DMS 273 (cell line): ENCODE measurements at regions not wholly inside any gene's neighbourhood (a gene's known extent, or its start where the extent isn't known, plus 50 kb on each side); places are given as distances from the start of the nearest gene placed in this dataset.

ENCODE experiments used
- DNase-seq: peaks from one replicate; lab custom pipeline; 2025; ENCODE audit not compliant: unreplicated experiment; lab: John Stamatoyannopoulos, UW

DNA sequence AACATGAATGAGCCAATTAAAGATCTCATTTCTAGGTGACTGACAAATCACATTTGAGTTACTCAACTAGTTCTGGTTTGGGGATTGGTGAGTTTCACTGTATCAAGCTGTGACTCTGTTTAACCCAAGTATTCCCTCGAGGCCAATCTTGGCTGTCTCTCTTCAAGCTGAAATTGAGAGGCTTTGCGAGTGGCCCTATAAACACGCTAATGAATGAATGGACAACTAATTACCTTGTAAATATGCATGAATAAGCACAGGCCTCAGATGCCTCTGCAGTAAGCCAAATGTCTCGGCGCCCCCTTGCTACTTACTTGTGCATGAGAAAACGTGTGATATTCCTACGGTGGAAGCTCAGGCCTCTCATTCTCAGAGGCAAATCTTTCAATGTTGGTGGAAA, 450.3 kb upstream of the PSMD7 start:
- peak; percentile 56 for DNase-seq

DNA sequence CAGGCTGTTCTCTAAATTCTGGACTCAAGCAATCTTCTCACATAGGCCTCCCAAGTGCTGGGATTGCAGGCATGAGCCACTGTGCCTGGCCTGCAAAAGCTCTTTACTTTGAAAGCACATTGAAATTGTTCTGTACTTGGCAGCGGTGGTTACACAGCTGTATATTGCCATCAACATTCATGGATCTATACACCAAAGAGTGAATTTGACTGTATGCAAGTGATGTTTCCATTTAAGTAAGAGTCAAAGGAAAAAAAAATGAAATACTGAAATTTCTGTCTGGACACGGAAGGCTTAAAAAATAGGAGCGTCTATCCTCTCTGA, 450.6 kb upstream of the PSMD7 start:
- DNase-seq: no peak

GRCh38 chr16:73845238-73846006, 451.2 kb upstream of the PSMD7 start:
- DNase-seq: no peak

DNA sequence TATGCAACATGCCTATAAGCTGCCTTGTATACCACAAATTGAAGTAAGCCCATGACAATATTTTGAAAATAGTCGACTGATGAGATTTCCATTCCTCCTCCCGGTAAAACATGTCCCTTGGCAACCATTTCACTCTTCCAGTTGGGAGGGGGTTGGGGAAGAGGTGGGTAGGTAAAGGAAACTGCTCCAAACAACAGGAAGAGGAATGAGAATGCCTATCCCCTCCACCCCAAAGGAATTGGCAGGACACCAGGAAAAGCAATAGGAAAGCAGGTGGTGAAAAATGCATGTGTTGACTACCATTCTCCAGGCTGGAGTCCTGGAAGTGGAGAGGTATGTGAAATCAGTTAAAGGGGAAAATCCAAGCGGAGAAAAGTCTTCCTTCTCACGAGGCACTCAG, 455.9 kb upstream of the PSMD7 start:
- DNase-seq: peak; percentile 15

- no peak for DNase-seq
Measured at GRCh38 chr16:73831220-73831619, 465.4 kb upstream of the PSMD7 start.

DNA sequence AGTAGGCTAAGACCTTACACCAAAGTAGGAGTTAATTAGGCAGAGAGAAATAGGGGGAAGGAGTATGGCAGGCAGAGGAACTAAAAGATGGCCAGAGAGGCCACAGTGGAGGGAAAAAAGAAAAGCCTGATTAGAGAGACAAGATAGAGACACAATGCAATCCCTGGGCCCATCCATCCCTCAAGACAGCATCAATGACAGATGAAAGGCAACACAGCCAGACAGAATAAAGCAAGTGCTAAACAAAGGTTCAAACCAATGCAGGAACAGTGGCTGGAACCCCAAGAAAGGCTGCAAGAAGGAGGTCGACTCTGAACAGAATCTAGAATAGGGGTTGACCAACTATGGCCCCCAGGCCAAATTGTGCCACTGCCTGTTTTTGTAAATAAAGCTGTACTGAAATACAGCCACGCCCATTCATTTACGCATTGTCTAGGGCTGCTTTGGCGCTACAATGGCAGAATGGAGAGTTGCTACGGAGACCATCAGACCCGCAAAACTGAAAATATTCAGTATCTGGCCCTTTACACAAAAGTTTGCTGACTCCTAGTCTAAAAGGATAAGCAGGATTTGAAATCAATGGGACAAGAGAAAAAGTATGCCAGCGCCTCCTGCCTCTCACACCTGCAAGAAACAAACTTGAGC, 473.3 kb upstream of the PSMD7 start:
- no peak for DNase-seq

- no peak for DNase-seq
Measured at GRCh38 chr16:73817526-73818324, 478.9 kb upstream of the PSMD7 start.

GRCh38 chr16:73813527-73813926, 483.1 kb upstream of the PSMD7 start:
- DNase-seq: no peak

DNA sequence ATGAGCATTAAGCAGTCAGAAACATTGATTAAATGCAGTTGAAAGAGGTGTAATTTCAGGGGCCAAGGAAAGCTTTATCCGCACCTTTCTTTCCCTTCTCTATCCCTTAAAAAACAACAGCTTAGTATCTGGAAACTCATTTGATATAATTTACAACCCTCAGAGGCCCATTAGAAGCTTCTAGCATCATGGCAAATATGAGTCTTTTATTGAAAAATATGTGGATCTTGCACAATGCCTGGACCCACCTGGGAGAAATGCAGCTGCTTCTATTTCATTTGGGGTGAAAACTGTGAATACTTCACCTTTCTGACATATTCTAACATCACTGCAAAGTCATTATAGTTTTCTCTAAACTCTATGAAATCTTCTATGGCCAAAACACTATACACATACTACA, 492.2 kb upstream of the PSMD7 start:
- DNase-seq: no peak

DNA sequence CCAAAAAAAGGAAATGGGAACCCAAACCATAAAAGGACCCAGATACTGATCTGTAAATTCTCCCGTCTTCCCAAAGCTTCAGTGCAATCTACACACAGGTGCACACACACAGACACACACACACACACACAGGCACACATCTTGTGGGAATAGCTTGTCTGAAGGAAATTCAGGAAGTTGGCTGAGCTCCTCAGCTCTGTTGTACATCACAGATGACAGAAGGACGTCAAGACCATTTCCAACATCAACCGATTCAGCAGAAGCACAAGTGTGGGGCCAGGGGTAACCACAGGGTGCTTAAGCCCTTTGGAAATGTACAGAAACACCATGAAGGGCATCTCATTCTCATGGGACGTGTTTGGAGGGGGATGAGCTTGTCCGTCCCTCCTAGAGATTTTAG, 498.1 kb upstream of the PSMD7 start:
- no peak for DNase-seq

DNA sequence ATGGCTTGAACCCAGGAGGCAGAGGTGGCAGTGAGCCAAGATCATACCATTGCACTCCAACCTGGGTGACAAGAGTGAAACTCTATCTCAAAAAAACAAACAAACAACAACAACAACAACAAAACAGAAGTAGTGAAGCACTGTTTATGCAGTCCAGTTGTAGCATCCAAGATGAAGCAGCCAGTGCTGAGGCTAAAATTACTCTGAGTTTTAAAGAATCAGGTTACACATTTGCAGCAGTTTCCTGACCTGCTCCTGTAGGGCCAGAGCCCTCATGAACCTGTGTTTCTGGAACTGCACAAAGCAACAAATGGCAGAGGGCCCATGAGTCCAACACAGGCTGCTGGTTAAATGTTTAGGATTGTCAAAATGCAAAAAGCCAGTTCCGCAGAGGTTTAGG, 499.5 kb upstream of the PSMD7 start:
- DNase-seq: no peak

- DNase-seq: no peak
Measured at GRCh38 chr16:73796241-73796640, 500.4 kb upstream of the PSMD7 start.

DNA sequence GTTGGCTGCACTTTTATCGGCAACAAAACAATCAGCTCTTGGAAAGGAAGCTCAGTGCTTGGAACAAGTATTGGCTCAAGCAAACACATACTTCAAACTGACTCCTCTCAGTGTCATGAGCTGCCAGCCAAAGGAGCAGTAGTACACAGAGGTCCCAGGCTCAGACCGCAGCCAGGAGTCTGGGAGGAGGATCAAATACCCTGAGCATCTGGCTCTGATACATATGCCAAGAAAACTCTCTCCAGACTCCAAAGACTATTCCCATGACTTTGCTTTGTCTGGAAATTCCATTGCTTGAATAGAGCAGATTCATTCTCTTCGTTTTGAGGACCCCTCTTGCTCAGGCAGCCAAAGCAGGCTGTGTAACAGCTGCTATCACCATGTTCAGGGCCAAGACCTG, 501.6 kb upstream of the PSMD7 start:
- peak; percentile 93 for DNase-seq

- DNase-seq: peak; percentile 30
Measured at GRCh38 chr16:73793871-73794437, 502.7 kb upstream of the PSMD7 start.

DNA sequence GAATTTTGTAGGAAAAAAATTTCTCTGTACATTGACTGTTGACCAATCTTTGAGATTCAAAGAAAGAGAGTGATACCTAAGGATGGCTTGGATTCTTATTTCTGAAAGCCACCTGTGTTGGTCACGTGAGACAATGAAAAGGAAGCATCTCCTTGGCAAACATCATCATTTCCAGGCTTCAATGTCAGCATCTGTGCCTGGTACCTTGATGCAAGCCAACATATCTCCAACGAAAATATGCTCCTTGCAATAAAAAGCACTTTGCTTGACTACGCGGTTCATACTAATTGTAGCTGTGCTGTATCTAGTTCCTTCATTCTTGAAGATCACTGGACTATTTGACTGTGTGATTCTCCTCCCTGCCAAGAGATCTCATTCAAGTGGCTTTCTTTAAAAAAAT, 503.4 kb upstream of the PSMD7 start:
- no peak for DNase-seq

GRCh38 chr16:73792199-73793020, 504.2 kb upstream of the PSMD7 start:
- DNase-seq: no peak

- no peak for DNase-seq
Measured at GRCh38 chr16:73781297-73781696, 515.3 kb upstream of the PSMD7 start.

GRCh38 chr16:73778887-73779286, 517.7 kb upstream of the PSMD7 start:
- DNase-seq: peak; percentile 89

GRCh38 chr16:73775841-73776388, 520.7 kb upstream of the PSMD7 start:
- no peak for DNase-seq

- no peak for DNase-seq
Measured at GRCh38 chr16:73771196-73772064, 525.2 kb upstream of the PSMD7 start.
